Sigmoid colon (tissue), 6 donors: ENCODE measurements at regions not wholly inside any gene's neighbourhood (a gene's known extent, or its start where the extent isn't known, plus 50 kb on each side); places are given as distances from the start of the nearest gene placed in this dataset.

Experiments used
- DNase-seq: peaks from one replicate; pipeline ENCODE4 v3.0.0-alpha.2; 2019
- H3K27ac ChIP-seq, 4 donors: fragments of 200-600 bp; sonication (generic); one replicate each; pipeline ENCODE4 v1.5.1; 2016 to 2019; ENCODE audit warnings: mild to moderate bottlenecking in 1 of 4
- H3K27me3 ChIP-seq, 3 donors: fragments of 200-600 bp; sonication (generic); one replicate each; pipeline ENCODE4 v1.5.1; 2019; ENCODE audit warnings: mild to moderate bottlenecking in 1 of 3
- H3K36me3 ChIP-seq, 4 donors: fragments of 200-600 bp; sonication (generic); one replicate each; pipeline ENCODE4 v1.5.1; 2016 to 2019
- H3K4me1 ChIP-seq, 4 donors: fragments of 200-600 bp; sonication (generic); one replicate each; pipeline ENCODE4 v1.5.1; 2017 to 2019
- H3K4me3 ChIP-seq, 4 donors: fragments of 200-600 bp; sonication (generic); one replicate each; pipeline ENCODE4 v1.5.1; 2017 to 2019; ENCODE audit warnings: mild to moderate bottlenecking in 2 of 4, moderate library complexity in 1 of 4
- H3K9me3 ChIP-seq, 4 donors: fragments of 200-600 bp in 3 of 4; sonication (generic) in 3 of 4; one replicate each; pipeline versions ENCODE4 v1.5.1 to v1.6.1; 2013 to 2019
- EP300 ChIP-seq, 4 donors: sonication (generic); formaldehyde crosslinking; IDR thresholded peaks; one replicate each; pipeline ENCODE4 v1.6.1; 2017; ENCODE audit warnings: antibody characterized with exemption in 4 of 4
- POLR2A ChIP-seq, 2 donors: fragments of 450-650 bp; IDR thresholded peaks; one replicate each; pipeline ENCODE4 v1.6.1; 2016; ENCODE audit warnings: antibody characterized with exemption in 2 of 2, mild to moderate bottlenecking in 2 of 2, moderate library complexity in 2 of 2
- POLR2AphosphoS5 ChIP-seq, 4 donors: sonication (generic); formaldehyde crosslinking; IDR thresholded peaks; one replicate each; pipeline ENCODE4 v1.6.1; 2017; ENCODE audit warnings: antibody characterized with exemption in 4 of 4
- WGBS, 2 donors: extraction: QIAGEN DNeasy Blood & Tissue Kit; methylation state at CpG; one replicate each; pipeline ENCODE4 v1.1.7; 2013; 5-methylcytosine and 5-hydroxymethylcytosine counted together
- intact Hi-C: fragments of 100-400 bp; cut with DNase I; formaldehyde crosslinking; loops from one replicate; pipeline ENCODE4 v1.15.1; 2023
- TF ChIP-seq, protein P1 (sequence below), 4 experiments: fragments of 450-650 bp in 3 of 4; fragments of 200-600 bp in 1 of 4; IDR thresholded peaks; one replicate each; pipeline ENCODE4 v1.5.1; 2016 to 2019; ENCODE audit warnings: antibody characterized with exemption in 4 of 4, mild to moderate bottlenecking in 3 of 4, moderate library complexity in 2 of 4
- donor health status: healthy with polysubstance abuse.
- donor health status: healthy.

- DNase-seq: no peak
- H3K27me3 ChIP-seq: no peaks in the 10 kb centered on the region
- H3K4me3 ChIP-seq: no peak overlapping the region
- TF ChIP-seq EP300 (IDR thresholded peaks at IDR 0.05) (no peak), POLR2A (IDR thresholded peaks at IDR 0.05) (no peak), POLR2AphosphoS5 (IDR thresholded peaks at IDR 0.05) (no peak)
- TF ChIP-seq, protein P1, sequence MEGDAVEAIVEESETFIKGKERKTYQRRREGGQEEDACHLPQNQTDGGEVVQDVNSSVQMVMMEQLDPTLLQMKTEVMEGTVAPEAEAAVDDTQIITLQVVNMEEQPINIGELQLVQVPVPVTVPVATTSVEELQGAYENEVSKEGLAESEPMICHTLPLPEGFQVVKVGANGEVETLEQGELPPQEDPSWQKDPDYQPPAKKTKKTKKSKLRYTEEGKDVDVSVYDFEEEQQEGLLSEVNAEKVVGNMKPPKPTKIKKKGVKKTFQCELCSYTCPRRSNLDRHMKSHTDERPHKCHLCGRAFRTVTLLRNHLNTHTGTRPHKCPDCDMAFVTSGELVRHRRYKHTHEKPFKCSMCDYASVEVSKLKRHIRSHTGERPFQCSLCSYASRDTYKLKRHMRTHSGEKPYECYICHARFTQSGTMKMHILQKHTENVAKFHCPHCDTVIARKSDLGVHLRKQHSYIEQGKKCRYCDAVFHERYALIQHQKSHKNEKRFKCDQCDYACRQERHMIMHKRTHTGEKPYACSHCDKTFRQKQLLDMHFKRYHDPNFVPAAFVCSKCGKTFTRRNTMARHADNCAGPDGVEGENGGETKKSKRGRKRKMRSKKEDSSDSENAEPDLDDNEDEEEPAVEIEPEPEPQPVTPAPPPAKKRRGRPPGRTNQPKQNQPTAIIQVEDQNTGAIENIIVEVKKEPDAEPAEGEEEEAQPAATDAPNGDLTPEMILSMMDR (IDR thresholded peaks at IDR 0.05): no peak
- WGBS, 2 donors: 80 to 84% methylated on average over 3 of the region's 3 CpGs
- no peaks in the 10 kb centered on the region for H3K36me3 ChIP-seq
- peaks cover 0 to 3% (median 0%) of the 10 kb centered on the region in 4 donors for H3K9me3 ChIP-seq
- intact Hi-C loops: no loop called here
- H3K27ac ChIP-seq: no peak overlapping the region
- H3K4me1 ChIP-seq: no peaks in the 10 kb centered on the region
Measured at GRCh38 chr1:164233149-164233548, 325.8 kb upstream of the PBX1 start.

- no peaks in the 10 kb centered on the region for H3K36me3 ChIP-seq
- WGBS, 2 donors: 64 to 67% methylated on average over 4 of the region's 4 CpGs
- no peaks in the 10 kb centered on the region for H3K27me3 ChIP-seq
- H3K27ac ChIP-seq: no peak overlapping the region
- TF ChIP-seq POLR2AphosphoS5 (IDR thresholded peaks at IDR 0.05) (no peak), POLR2A (IDR thresholded peaks at IDR 0.05) (no peak)
- H3K4me1 ChIP-seq: no peaks in the 10 kb centered on the region
- peaks cover 0 to 3% (median 0%) of the 10 kb centered on the region in 4 donors for H3K9me3 ChIP-seq
- DNase-seq: no peak
- no peak overlapping the region for H3K4me3 ChIP-seq
- intact Hi-C loops: no loop called here
Measured at GRCh38 chr1:164240081-164240480, 318.9 kb upstream of the PBX1 start.

- H3K4me3 ChIP-seq: no peak overlapping the region
- H3K36me3 ChIP-seq: no peaks in the 10 kb centered on the region
- TF ChIP-seq, protein P1 (IDR thresholded peaks at IDR 0.05): no peak
- no peak for TF ChIP-seq EP300 (IDR thresholded peaks at IDR 0.05)
- TF ChIP-seq POLR2AphosphoS5 (IDR thresholded peaks at IDR 0.05): no peak
- no peak for TF ChIP-seq POLR2A (IDR thresholded peaks at IDR 0.05)
- H3K4me1 ChIP-seq: no peaks in the 10 kb centered on the region
- intact Hi-C loops: no loop called here
- no peak overlapping the region for H3K27ac ChIP-seq
- H3K27me3 ChIP-seq: no peaks in the 10 kb centered on the region
- DNase-seq: no peak
- H3K9me3 ChIP-seq: peaks cover 0 to 8% (median 3%) of the 10 kb centered on the region in 4 donors
Measured at GRCh38 chr1:164250365-164250764, 308.6 kb upstream of the PBX1 start.

DNA sequence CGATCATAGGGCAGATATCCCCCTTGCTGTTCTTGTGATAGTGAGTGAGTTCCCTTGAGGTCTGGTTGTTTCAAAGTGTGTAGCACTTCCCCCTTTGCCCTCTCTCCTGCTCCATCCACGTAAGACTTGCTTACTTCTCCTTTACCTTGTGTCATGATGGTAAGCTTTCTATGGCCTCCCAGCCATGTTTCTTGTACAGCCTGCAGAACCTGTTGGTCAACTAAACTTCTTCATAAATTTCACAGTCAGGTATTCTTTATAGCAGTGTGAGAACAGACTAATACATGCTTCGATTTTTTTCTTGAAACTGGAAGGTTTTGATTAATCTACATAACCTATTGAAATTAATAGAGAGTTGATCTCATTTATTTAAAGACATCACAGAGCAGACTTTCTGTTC, 302.5 kb upstream of the PBX1 start:
- no peaks in the 10 kb centered on the region for H3K36me3 ChIP-seq
- no peaks in the 10 kb centered on the region for H3K4me1 ChIP-seq
- intact Hi-C loops: no loop called here
- H3K4me3 ChIP-seq: no peak overlapping the region
- TF ChIP-seq POLR2AphosphoS5 (IDR thresholded peaks at IDR 0.05): no peak
- TF ChIP-seq POLR2A (IDR thresholded peaks at IDR 0.05): no peak
- TF ChIP-seq EP300 (IDR thresholded peaks at IDR 0.05): no peak
- TF ChIP-seq, protein P1 (IDR thresholded peaks at IDR 0.05): no peak
- no peak overlapping the region for H3K27ac ChIP-seq
- WGBS, 2 donors: 68 to 70% methylated on average over 3 of the region's 3 CpGs
- peaks cover 0 to 4% (median 2%) of the 10 kb centered on the region in 4 donors for H3K9me3 ChIP-seq
- H3K27me3 ChIP-seq: no peaks in the 10 kb centered on the region
- DNase-seq: no peak

GRCh38 chr1:164261691-164262240, 297.2 kb upstream of the PBX1 start:
- H3K4me3 ChIP-seq: no peak overlapping the region
- intact Hi-C loops: no loop called here
- H3K27ac ChIP-seq: no peak overlapping the region
- WGBS, 2 donors: 23 to 62% methylated on average over 2 of the region's 2 CpGs
- H3K4me1 ChIP-seq: no peaks in the 10 kb centered on the region
- DNase-seq: no peak
- no peak for TF ChIP-seq POLR2A (IDR thresholded peaks at IDR 0.05)
- TF ChIP-seq EP300 (IDR thresholded peaks at IDR 0.05): no peak
- TF ChIP-seq POLR2AphosphoS5 (IDR thresholded peaks at IDR 0.05): no peak
- TF ChIP-seq, protein P1 (IDR thresholded peaks at IDR 0.05): no peak
- H3K9me3 ChIP-seq: no peaks in the 10 kb centered on the region
- H3K36me3 ChIP-seq: no peaks in the 10 kb centered on the region
- no peaks in the 10 kb centered on the region for H3K27me3 ChIP-seq
